Gastroesophageal sphincter (tissue), 4 donors: ENCODE measurements at regions not wholly inside any gene's neighbourhood (a gene's known extent, or its start where the extent isn't known, plus 50 kb on each side); places are given as distances from the start of the nearest gene placed in this dataset.

Experiments used
- ATAC-seq: fragments of 150-250 bp; one replicate; pipeline ENCODE4 v1.9.1; 2016; ENCODE audit warnings: mild to moderate bottlenecking, moderate library complexity
- H3K27ac ChIP-seq, 4 donors: fragments of 200-600 bp; sonication (generic) in 3 of 4; 1 replicate in 3 of 4; 2 replicates in 1 of 4; pipeline ENCODE4 v1.5.1; 2016 to 2019
- H3K27me3 ChIP-seq: fragments of 200-600 bp; sonication (generic); one replicate; pipeline ENCODE4 v1.5.1; 2019
- H3K36me3 ChIP-seq, 2 donors: fragments of 200-600 bp; sonication (generic); one replicate each; pipeline ENCODE4 v1.5.1; 2019; ENCODE audit warnings: control low read depth in 1 of 2
- H3K4me1 ChIP-seq, 3 donors: fragments of 200-600 bp; sonication (generic); 1 replicate in 2 of 3; 2 replicates in 1 of 3; pipeline ENCODE4 v1.5.1; 2016 to 2019; ENCODE audit warnings: control low read depth in 2 of 3
- H3K4me3 ChIP-seq, 2 donors: fragments of 200-600 bp; sonication (generic); one replicate each; pipeline ENCODE4 v1.5.1; 2019; ENCODE audit warnings: mild to moderate bottlenecking in 1 of 2, moderate library complexity in 1 of 2
- H3K9me3 ChIP-seq, 3 donors: fragments of 200-600 bp; sonication (generic); one replicate each; pipeline ENCODE4 v1.5.1; 2017 to 2019; ENCODE audit warnings: control low read depth in 2 of 3
- EP300 ChIP-seq: sonication (generic); formaldehyde crosslinking; IDR thresholded peaks from one replicate; pipeline ENCODE4 v1.6.1; 2017; ENCODE audit warnings: antibody characterized with exemption, mild to moderate bottlenecking
- POLR2A ChIP-seq, 2 donors: fragments of 450-650 bp; IDR thresholded peaks; one replicate each; pipeline ENCODE4 v1.6.1; 2017; ENCODE audit warnings: antibody characterized with exemption in 2 of 2, mild to moderate bottlenecking in 2 of 2, moderate library complexity in 1 of 2
- POLR2AphosphoS5 ChIP-seq: sonication (generic); formaldehyde crosslinking; IDR thresholded peaks from one replicate; pipeline ENCODE4 v1.6.1; 2017; ENCODE audit warnings: antibody characterized with exemption
- WGBS, 2 donors: methylation state at CpG; one replicate each; pipeline ENCODE4 v1.1.5; 2018; ENCODE audit warnings: low coverage in 1 of 2; 5-methylcytosine and 5-hydroxymethylcytosine counted together
- TF ChIP-seq, protein P1 (sequence below), 4 experiments: fragments of 200-600 bp in 2 of 4; fragments of 450-650 bp in 2 of 4; sonication (generic) in 1 of 4; IDR thresholded peaks; one replicate each; pipeline ENCODE4 v1.5.1; 2017 to 2019; ENCODE audit warnings: antibody characterized with exemption in 4 of 4, mild to moderate bottlenecking in 2 of 4, moderate library complexity in 2 of 4

DNA sequence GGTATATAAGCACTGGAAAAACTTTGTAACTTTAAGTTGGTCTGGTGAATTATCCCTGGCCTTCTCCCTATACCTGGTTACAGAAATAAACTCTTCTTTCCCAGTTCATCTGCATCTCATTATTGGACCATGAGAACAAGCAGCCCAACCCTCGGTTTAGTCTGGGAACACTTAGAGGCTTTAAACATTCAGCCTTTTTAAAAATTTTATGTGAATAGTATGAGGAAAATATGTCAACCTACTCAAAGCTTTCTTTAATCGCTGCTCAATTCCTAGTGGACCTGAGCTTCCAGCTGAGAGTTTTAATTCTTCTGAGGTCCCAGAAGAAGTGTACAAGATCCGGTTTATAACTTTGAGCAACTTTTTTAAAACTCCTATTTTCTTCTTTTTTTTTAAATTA, 358.6 kb upstream of the NOCT start:
- Histone ChIP-seq H3K4me3 (no peak overlapping the region), H3K4me1 (no peaks in the 10 kb centered on the region), H3K27ac (no peak overlapping the region), H3K27me3 (no peaks in the 10 kb centered on the region), H3K36me3 (no peaks in the 10 kb centered on the region), H3K9me3 (no peaks in the 10 kb centered on the region)
- ATAC-seq: no peak
- no peak for TF ChIP-seq POLR2AphosphoS5
- 65 to 94% methylated on average over 3 of the region's 3 CpGs for WGBS, 2 donors

DNA sequence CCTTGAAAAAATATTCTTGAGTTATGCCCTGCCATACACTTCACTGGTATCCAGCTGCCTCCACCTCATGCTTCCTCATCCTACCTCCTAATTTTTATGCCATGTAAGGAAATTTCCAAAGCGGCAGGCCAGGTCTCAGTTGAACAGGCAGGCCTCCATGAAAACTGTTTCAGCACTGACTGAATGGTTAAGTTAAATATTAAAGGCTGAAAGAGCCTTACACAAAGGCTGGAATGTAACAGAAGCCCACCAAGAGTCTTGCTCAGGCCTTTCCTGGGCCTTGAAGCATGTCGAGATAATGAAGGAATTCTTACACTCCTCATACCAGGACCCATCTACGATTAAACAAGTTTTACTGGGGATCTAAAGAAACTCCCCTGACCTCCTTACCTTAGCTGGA, 359.6 kb upstream of the NOCT start:
- no peaks in the 10 kb centered on the region for H3K27me3 ChIP-seq
- H3K4me3 ChIP-seq: no peak overlapping the region
- TF ChIP-seq, protein P1, sequence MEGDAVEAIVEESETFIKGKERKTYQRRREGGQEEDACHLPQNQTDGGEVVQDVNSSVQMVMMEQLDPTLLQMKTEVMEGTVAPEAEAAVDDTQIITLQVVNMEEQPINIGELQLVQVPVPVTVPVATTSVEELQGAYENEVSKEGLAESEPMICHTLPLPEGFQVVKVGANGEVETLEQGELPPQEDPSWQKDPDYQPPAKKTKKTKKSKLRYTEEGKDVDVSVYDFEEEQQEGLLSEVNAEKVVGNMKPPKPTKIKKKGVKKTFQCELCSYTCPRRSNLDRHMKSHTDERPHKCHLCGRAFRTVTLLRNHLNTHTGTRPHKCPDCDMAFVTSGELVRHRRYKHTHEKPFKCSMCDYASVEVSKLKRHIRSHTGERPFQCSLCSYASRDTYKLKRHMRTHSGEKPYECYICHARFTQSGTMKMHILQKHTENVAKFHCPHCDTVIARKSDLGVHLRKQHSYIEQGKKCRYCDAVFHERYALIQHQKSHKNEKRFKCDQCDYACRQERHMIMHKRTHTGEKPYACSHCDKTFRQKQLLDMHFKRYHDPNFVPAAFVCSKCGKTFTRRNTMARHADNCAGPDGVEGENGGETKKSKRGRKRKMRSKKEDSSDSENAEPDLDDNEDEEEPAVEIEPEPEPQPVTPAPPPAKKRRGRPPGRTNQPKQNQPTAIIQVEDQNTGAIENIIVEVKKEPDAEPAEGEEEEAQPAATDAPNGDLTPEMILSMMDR (IDR thresholded peaks at IDR 0.05): no peak
- TF ChIP-seq EP300 (no peak), POLR2A (IDR thresholded peaks at IDR 0.05) (no peak), POLR2AphosphoS5 (no peak)
- no peaks in the 10 kb centered on the region for H3K36me3 ChIP-seq
- H3K9me3 ChIP-seq: no peaks in the 10 kb centered on the region
- WGBS, 2 donors: 93 to 100% methylated on average over 3 of the region's 3 CpGs
- no peak overlapping the region for H3K27ac ChIP-seq
- no peaks in the 10 kb centered on the region for H3K4me1 ChIP-seq
- ATAC-seq: no peak

DNA sequence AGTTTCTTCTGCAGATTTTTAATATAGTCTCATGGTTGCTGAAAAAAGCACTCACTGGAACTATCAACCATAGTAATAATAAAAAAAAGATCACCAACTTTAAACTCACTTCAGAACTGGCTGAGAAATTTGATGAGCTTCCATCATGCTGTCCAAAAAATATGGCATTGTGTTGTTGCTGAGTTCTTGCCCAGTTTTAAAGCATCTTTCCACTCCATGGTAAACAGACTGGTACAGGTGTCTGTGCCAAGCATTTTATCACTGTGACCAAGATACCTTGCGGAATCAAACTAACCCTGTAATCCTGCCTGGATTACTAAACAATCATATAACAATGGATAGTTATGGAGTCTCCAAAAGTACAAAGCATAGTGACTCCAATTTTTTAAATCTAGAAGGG, 360.3 kb upstream of the NOCT start:
- 80 to 100% methylated on average over 1 of the region's 1 CpG for WGBS, 2 donors
- Histone ChIP-seq H3K27ac (no peak overlapping the region), H3K9me3 (no peaks in the 10 kb centered on the region), H3K27me3 (no peaks in the 10 kb centered on the region), H3K4me1 (no peaks in the 10 kb centered on the region), H3K36me3 (no peaks in the 10 kb centered on the region), H3K4me3 (no peak overlapping the region)
- no peak for ATAC-seq
- TF ChIP-seq, protein P1 (IDR thresholded peaks at IDR 0.05): no peak
- TF ChIP-seq EP300: no peak
- no peak for TF ChIP-seq POLR2A (IDR thresholded peaks at IDR 0.05)
- TF ChIP-seq POLR2AphosphoS5: no peak

DNA sequence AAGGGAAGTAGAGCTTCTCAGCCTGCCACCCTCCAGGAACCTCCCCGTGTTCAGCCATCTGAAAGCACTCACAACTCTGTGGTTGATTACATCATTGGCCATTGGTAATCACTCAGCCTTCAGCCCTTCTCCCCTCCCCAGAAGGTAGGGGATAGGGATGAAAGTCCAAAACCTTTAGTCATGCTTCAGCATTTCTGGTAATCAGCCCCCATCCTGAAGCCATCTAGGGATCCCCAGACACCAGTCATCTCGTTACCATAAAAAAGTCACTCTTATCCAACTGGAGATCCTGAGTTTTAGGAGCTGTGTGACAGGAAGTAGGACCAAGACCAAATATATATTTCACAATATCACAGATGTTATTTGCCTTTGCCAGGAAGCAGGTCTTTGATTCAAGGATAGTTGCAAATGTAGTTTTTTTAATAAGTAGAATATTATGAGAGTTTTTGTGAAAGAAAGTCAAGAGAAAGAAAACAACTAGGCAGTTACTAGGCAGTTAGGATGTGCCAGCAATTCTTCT, 364.6 kb upstream of the NOCT start:
- Histone ChIP-seq H3K4me3 (no peak overlapping the region), H3K9me3 (no peaks in the 10 kb centered on the region), H3K4me1 (no peaks in the 10 kb centered on the region), H3K27ac (no peak overlapping the region), H3K36me3 (no peaks in the 10 kb centered on the region), H3K27me3 (no peaks in the 10 kb centered on the region)
- 53 to 58% methylated on average over 2 of the region's 2 CpGs for WGBS, 2 donors
- TF ChIP-seq, protein P1 (IDR thresholded peaks at IDR 0.05): no peak
- TF ChIP-seq POLR2A (IDR thresholded peaks at IDR 0.05) (no peak), EP300 (no peak), POLR2AphosphoS5 (no peak)
- ATAC-seq: peak; percentile 76

DNA sequence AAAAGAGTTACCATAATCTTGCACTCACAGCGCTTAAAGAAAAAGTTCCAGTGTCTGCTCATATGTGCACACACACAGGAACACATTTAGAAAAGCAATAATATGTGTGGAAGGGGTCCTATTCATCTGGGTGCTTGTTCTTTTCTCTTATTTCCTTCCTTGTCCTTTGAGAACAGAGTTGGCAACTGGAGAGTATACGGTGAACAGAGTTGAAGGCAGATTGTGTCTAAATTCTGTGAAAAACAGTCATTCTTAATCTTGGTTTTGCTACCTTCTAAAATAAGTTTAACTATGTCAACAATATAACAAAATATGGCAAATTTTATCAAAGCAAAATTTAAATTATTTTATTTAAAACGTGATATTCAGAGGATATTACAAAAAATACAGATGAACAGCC, 365.1 kb upstream of the NOCT start:
- no peak for TF ChIP-seq POLR2A (IDR thresholded peaks at IDR 0.05)
- TF ChIP-seq EP300: no peak
- no peak for TF ChIP-seq POLR2AphosphoS5
- TF ChIP-seq, protein P1 (IDR thresholded peaks at IDR 0.05): no peak
- H3K4me1 ChIP-seq: no peaks in the 10 kb centered on the region
- H3K36me3 ChIP-seq: no peaks in the 10 kb centered on the region
- no peaks in the 10 kb centered on the region for H3K9me3 ChIP-seq
- H3K4me3 ChIP-seq: no peak overlapping the region
- no peaks in the 10 kb centered on the region for H3K27me3 ChIP-seq
- no peak overlapping the region for H3K27ac ChIP-seq
- WGBS, 2 donors: 82 to 88% methylated on average over 3 of the region's 3 CpGs
- ATAC-seq: no peak
